ENCODE measurements at regions not wholly inside any gene's neighbourhood (a gene's known extent, or its start where the extent isn't known, plus 50 kb on each side); places are given as distances from the start of the nearest gene placed in this dataset.
A peak's percentile ranks its signal among the peaks of the same experiment; 100 is the strongest.

DNA sequence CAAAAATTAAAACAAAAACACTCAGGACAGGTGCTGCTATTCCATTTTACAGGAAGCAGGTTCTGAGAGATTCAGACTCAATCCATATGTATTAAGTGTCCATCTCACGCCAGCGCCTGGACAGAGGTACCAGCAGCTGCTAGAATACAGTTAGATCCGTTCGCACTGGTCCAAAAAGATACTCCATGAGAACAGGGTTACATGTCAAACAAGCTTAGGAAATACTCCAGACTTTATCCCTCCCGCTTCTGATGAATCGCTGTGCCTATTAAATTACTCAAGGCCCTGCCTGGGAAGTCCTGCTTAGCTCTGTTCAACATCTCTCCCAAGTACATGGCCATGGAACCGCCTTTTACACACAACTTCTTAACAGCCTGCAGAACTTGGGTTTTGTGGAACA, 50.2 kb upstream of the SLC35C1 start:
- H3K36me3 Mint-ChIP-seq: no peaks in the 10 kb centered on the region
- Histone ChIP-seq H3K36me3 (no peaks in the 10 kb centered on the region), H3K4me1 (peaks cover 5% of the 10 kb centered on the region), H3K4me2 (no peak overlapping the region), H2AFZ (replicated peaks) (no peak overlapping the region), H3K9ac (no peak overlapping the region), H4K20me1 (ENCODE audit: low read depth) (no peaks in the 10 kb centered on the region), H3F3A (ENCODE audit: low read depth) (no peaks in the 10 kb centered on the region), H3K79me2 (ENCODE audit: low read depth) (no peaks in the 10 kb centered on the region), H3K4me3 (no peak overlapping the region), H3K27me3 (no peaks in the 10 kb centered on the region), H3K27ac (no peak overlapping the region), H3K9me3 (ENCODE audit: low read depth) (no peaks in the 10 kb centered on the region)
- peak overlapping the region; percentile 53 for H3K27ac Mint-ChIP-seq
- no peaks in the 10 kb centered on the region for H3K9me3 Mint-ChIP-seq
- no peak for DNase-seq (ENCODE audit: low spot score)
- peaks cover 9% of the 10 kb centered on the region for H3K27me3 Mint-ChIP-seq (ENCODE audit: insufficient read depth, low read depth)
- H3K4me3 Mint-ChIP-seq: no peak overlapping the region
- peaks cover 51% of the 10 kb centered on the region for H3K4me1 Mint-ChIP-seq
- TF ChIP-seq EZH2 (IDR thresholded peaks at IDR 0.05): no peak
- no peak for TF ChIP-seq EZH2phosphoT487 (IDR thresholded peaks at IDR 0.05)
- TF ChIP-seq, protein P1, sequence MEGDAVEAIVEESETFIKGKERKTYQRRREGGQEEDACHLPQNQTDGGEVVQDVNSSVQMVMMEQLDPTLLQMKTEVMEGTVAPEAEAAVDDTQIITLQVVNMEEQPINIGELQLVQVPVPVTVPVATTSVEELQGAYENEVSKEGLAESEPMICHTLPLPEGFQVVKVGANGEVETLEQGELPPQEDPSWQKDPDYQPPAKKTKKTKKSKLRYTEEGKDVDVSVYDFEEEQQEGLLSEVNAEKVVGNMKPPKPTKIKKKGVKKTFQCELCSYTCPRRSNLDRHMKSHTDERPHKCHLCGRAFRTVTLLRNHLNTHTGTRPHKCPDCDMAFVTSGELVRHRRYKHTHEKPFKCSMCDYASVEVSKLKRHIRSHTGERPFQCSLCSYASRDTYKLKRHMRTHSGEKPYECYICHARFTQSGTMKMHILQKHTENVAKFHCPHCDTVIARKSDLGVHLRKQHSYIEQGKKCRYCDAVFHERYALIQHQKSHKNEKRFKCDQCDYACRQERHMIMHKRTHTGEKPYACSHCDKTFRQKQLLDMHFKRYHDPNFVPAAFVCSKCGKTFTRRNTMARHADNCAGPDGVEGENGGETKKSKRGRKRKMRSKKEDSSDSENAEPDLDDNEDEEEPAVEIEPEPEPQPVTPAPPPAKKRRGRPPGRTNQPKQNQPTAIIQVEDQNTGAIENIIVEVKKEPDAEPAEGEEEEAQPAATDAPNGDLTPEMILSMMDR (IDR thresholded peaks at IDR 0.05): no peak

GRCh38 chr11:45754261-45754709, 50.7 kb upstream of the SLC35C1 start:
- Mint-ChIP-seq H3K4me1 (peaks cover 51% of the 10 kb centered on the region), H3K36me3 (no peaks in the 10 kb centered on the region), H3K27me3 (ENCODE audit: insufficient read depth, low read depth) (peaks cover 9% of the 10 kb centered on the region), H3K27ac (no peak overlapping the region), H3K9me3 (no peaks in the 10 kb centered on the region), H3K4me3 (no peak overlapping the region)
- Histone ChIP-seq H4K20me1 (ENCODE audit: low read depth) (no peaks in the 10 kb centered on the region), H3K27me3 (no peaks in the 10 kb centered on the region), H3K4me1 (peaks cover 5% of the 10 kb centered on the region), H2AFZ (replicated peaks) (no peak overlapping the region), H3K9me3 (ENCODE audit: low read depth) (no peaks in the 10 kb centered on the region), H3K36me3 (no peaks in the 10 kb centered on the region), H3K27ac (no peak overlapping the region), H3K4me2 (no peak overlapping the region), H3K9ac (no peak overlapping the region), H3F3A (ENCODE audit: low read depth) (no peaks in the 10 kb centered on the region), H3K4me3 (no peak overlapping the region), H3K79me2 (ENCODE audit: low read depth) (no peaks in the 10 kb centered on the region)
- DNase-seq (ENCODE audit: low spot score): no peak
- TF ChIP-seq EZH2phosphoT487 (IDR thresholded peaks at IDR 0.05): no peak
- TF ChIP-seq, protein P1 (IDR thresholded peaks at IDR 0.05): no peak

- no peak overlapping the region for H3K4me2 ChIP-seq
- TF ChIP-seq EZH2 (IDR thresholded peaks at IDR 0.05) (no peak), EZH2phosphoT487 (IDR thresholded peaks at IDR 0.05) (no peak)
- TF ChIP-seq, protein P1 (IDR thresholded peaks at IDR 0.05): no peak
- Mint-ChIP-seq H3K27me3 (ENCODE audit: insufficient read depth, low read depth) (peaks cover 9% of the 10 kb centered on the region), H3K4me3 (no peak overlapping the region), H3K27ac (no peak overlapping the region), H3K36me3 (no peaks in the 10 kb centered on the region), H3K9me3 (no peaks in the 10 kb centered on the region), H3K4me1 (peaks cover 45% of the 10 kb centered on the region)
- no peaks in the 10 kb centered on the region for H3K79me2 ChIP-seq (ENCODE audit: low read depth)
- H3K27me3 ChIP-seq: no peaks in the 10 kb centered on the region
- H3K4me1 ChIP-seq: peaks cover 5% of the 10 kb centered on the region
- no peak overlapping the region for H3K27ac ChIP-seq
- no peaks in the 10 kb centered on the region for H4K20me1 ChIP-seq (ENCODE audit: low read depth)
- H3K9me3 ChIP-seq (ENCODE audit: low read depth): no peaks in the 10 kb centered on the region
- no peaks in the 10 kb centered on the region for H3K36me3 ChIP-seq
- H3K4me3 ChIP-seq: no peak overlapping the region
- no peak overlapping the region for H3K9ac ChIP-seq
- DNase-seq (ENCODE audit: low spot score): no peak
- H3F3A ChIP-seq (ENCODE audit: low read depth): no peaks in the 10 kb centered on the region
- H2AFZ ChIP-seq (replicated peaks): no peak overlapping the region
Observed at GRCh38 chr11:45752106-45752505, 52.8 kb upstream of the SLC35C1 start.
